T-helper 17 cell (primary cell): ENCODE measurements at regions not wholly inside any gene's neighbourhood (a gene's known extent, or its start where the extent isn't known, plus 50 kb on each side); places are given as distances from the start of the nearest gene placed in this dataset.
"Not testable (repeated sequence)": the region's sequence is repeated elsewhere in the genome, so short reads cannot be mapped to it uniquely, and the experiment has no call there.

ENCODE experiments used
- ATAC-seq: fragments of 150-1000 bp; cut with Tn5 transposase; 2 replicates; pipeline ENCODE4 v1.10.0; 2021; ENCODE audit warnings: mild to moderate bottlenecking, moderate library complexity
- DNase-seq, 3 donors: peaks; one replicate each; pipeline versions ENCODE4 v3.0.0 to v3.0.0-alpha.2; 2020 to 2021
- H3K9me3 ChIP-seq: one replicate; pipeline ENCODE4 v1.7.0; 2013; ENCODE audit warnings: low read length, mild to moderate bottlenecking; ENCODE audit not compliant: control insufficient read depth, poor library complexity, severe bottlenecking
- H3K27ac Mint-ChIP-seq: one replicate; pipeline ENCODE4 v1.8.0; 2022; ENCODE audit warnings: mild to moderate bottlenecking, moderate library complexity, mixed read lengths
- H3K27me3 Mint-ChIP-seq: one replicate; pipeline ENCODE4 v1.8.0; 2022; ENCODE audit warnings: mixed read lengths
- H3K36me3 Mint-ChIP-seq: one replicate; pipeline ENCODE4 v1.8.0; 2022; ENCODE audit warnings: low read depth, mixed read lengths
- H3K4me1 Mint-ChIP-seq: one replicate; pipeline ENCODE4 v1.8.0; 2022; ENCODE audit warnings: mild to moderate bottlenecking, mixed read lengths
- H3K4me3 Mint-ChIP-seq: one replicate; pipeline ENCODE4 v1.8.0; 2022; ENCODE audit warnings: mild to moderate bottlenecking, moderate library complexity, mixed read lengths

DNA sequence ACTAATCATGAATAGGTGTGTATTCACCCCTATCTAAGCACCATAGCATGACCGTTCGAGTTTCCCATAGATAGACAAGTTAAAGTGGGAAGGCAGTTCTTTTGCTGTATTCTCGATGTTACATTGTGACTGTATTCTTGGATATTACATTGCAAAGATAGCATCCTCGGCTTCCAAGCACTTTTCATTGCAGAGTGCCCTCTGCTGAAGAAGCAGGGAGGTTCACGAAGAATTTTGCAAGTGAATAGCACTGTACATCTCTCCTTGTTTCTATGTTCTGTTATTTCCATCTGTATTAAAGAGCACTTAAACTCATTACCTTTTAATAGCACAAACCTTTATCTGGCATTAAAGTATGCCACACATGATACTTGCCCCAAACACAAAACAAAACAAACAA, 426.7 kb upstream of the ARX start:
- DNase-seq (no peak), ATAC-seq (no peak)
- Mint-ChIP-seq H3K4me3 (no peak overlapping the region), H3K27ac (no peak overlapping the region), H3K36me3 (no peaks in the 10 kb centered on the region), H3K27me3 (no peaks in the 10 kb centered on the region), H3K4me1 (no peaks in the 10 kb centered on the region)
- no peaks in the 10 kb centered on the region for H3K9me3 ChIP-seq

DNA sequence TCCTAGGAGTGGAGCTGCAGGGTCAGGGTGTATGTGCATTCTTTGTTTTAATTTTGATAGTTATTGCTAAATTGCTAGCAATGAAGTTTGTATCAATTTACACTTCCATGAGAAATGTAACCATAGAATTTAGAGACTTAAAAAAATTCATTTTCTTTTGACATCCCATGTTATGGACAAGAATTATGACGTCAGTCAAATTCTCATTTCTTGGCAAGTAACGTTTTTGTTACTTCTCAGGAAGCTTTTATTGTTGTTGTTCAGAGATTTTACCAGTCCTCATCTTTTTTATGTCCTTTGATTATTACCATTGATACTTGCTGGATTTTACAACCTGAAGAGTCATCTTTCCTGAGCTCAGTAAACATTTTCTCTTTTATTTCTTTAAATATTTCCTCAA, 417.5 kb upstream of the ARX start:
- Mint-ChIP-seq H3K36me3 (no peaks in the 10 kb centered on the region), H3K4me1 (no peaks in the 10 kb centered on the region), H3K4me3 (no peak overlapping the region), H3K27ac (no peak overlapping the region), H3K27me3 (no peaks in the 10 kb centered on the region)
- no peak for DNase-seq
- no peaks in the 10 kb centered on the region for H3K9me3 ChIP-seq
- ATAC-seq: no peak

DNA sequence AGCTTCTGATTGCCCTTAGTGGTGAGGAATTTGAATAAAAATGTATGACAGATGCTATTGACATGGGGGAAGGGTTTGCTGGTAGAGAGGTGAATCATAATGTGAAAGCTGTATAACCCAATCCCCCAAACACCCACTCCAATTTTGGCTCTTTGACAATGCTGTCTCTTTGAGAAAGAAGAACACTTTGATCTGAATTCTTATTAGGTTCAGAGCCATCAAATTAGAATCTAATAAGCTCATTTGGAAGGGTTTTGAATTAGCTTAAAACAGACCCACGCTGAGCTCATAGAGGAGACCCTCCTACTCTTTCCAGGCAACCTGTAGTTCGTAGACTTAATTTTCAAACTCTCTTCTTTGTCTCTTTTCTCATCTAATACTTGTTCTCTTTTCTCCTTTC, 416.6 kb upstream of the ARX start:
- no peaks in the 10 kb centered on the region for H3K9me3 ChIP-seq
- H3K27ac Mint-ChIP-seq: no peak overlapping the region
- no peak for ATAC-seq
- H3K4me1 Mint-ChIP-seq: no peaks in the 10 kb centered on the region
- H3K36me3 Mint-ChIP-seq: no peaks in the 10 kb centered on the region
- no peaks in the 10 kb centered on the region for H3K27me3 Mint-ChIP-seq
- H3K4me3 Mint-ChIP-seq: no peak overlapping the region
- DNase-seq: no peak

DNA sequence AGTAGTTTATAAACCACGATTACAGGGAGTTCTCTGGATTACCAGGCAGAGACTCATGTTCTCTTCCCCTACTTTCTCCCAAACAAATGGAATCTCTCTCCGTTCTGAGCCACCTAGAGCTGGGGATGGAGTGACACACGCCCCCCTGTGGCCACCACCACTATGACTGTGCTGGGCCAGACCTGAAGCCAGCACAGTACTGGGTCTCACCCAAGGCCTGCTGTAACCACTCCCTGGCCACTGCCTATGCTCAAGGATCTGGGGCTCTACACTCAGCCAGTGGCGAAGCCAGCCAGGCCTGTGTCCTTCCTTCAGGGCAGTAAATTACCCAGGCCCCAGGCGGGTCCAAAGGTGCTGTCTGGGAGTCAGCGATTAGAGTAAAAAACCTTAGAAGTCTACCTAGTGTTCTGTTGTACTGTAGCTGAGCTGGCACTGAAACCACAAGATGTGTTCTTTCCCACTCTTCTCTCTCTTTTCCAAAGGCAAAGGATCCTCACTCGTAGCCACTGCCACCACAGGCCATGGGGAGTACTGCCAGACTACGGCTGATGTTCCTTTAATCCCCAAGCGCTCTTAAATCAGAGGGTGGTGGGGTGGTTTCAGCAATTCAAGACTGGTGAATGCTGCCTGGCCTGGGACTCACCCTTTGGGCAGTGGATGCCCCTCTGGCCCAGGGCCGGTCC, 412.2 kb upstream of the ARX start:
- no peak overlapping the region for H3K27ac Mint-ChIP-seq

DNA sequence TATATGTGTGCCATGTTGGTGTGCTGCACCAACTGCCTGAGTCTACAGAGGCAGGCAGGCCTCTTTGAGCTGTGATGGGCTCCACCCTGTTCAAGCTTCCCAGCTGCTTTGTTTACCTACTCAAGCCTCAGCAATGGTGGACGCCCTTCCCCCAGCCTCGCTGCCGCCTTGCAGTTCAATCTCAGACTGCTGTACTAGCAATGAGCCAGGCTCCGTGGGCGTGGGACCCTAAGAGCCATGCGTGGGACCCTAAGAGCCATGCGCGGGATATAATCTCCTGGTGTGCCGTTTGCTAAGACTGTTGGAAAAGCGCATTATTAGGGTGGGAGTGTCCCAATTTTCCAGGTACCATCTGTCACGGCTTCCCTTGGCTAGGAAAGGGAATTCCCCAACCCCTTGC, 388.4 kb upstream of the ARX start:
- not testable (repeated sequence) for H3K36me3 Mint-ChIP-seq, H3K27me3 Mint-ChIP-seq, H3K9me3 ChIP-seq, DNase-seq, H3K4me3 Mint-ChIP-seq, H3K4me1 Mint-ChIP-seq, H3K27ac Mint-ChIP-seq, ATAC-seq

More for the DNA sequence above, 412.2 kb upstream of the ARX start:
- Mint-ChIP-seq H3K4me1 (no peaks in the 10 kb centered on the region), H3K36me3 (no peaks in the 10 kb centered on the region), H3K4me3 (no peak overlapping the region), H3K27me3 (no peaks in the 10 kb centered on the region)
- ATAC-seq: no peak
- no peak for DNase-seq
- H3K9me3 ChIP-seq: no peaks in the 10 kb centered on the region

DNA sequence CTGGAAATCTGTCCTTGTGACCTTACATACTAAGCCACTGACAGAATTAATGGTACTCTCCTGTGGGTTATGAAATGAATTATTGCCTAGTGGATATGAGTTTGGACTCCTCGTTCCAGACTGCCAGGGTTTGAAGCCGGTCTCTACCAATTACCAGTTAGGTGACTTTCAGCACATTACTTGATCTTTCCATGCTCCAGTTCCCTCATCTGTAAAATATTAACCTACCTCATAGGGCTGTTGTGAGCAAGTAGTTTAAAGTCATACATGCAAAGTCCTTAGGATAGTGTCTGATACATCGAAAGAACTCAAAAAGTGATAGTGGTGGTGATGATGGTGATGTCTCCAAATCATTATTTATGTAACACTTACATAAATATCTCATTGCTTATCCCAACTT, 373.5 kb upstream of the ARX start:
- DNase-seq (no peak), ATAC-seq (no peak)
- no peaks in the 10 kb centered on the region for H3K9me3 ChIP-seq
- no peaks in the 10 kb centered on the region for H3K27me3 Mint-ChIP-seq
- no peak overlapping the region for H3K27ac Mint-ChIP-seq
- no peaks in the 10 kb centered on the region for H3K4me1 Mint-ChIP-seq
- H3K36me3 Mint-ChIP-seq: no peaks in the 10 kb centered on the region
- no peak overlapping the region for H3K4me3 Mint-ChIP-seq

DNA sequence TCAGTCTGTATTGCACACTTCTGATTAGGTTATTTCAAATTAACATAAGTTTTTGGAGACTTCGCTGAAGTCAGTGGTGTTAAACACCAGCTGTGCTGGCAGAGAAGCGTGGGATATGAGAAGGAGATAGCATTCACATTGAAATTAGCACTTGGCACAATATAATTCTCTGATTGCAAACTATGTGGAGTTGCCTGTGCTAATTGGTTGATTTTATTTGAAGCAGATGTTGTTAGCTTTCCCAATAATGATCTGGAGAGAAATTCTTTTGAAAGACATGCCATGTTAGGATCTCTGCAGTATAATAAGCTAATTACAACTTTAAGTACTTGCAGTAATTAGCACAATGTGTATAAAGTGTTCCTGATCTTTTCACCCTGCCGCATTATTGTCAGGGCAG, 367.4 kb upstream of the ARX start:
- Mint-ChIP-seq H3K4me3 (no peak overlapping the region), H3K27me3 (no peaks in the 10 kb centered on the region), H3K4me1 (no peaks in the 10 kb centered on the region), H3K27ac (no peak overlapping the region), H3K36me3 (no peaks in the 10 kb centered on the region)
- no peak for DNase-seq
- ATAC-seq: no peak
- peaks cover 2% of the 10 kb centered on the region for H3K9me3 ChIP-seq

DNA sequence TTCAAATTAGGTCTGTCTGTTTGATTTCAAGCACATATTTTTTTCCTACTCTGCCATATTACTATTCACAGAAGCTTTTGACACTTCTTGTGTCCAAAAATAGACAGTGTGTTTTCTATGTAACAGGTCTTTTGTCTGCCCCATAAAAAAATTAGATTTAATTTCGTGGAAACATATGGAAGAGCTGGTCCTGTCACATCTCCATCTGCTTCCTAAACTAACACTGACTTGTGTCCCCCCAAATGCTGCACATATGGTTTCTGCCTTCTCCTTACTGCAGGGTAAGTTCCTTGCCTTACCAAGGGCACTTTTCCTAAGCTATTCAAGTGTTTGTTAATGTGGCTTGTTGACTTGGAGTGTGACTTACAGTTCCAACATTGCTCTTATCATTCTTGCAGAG, 340.7 kb upstream of the ARX start:
- no peak for ATAC-seq
- H3K36me3 Mint-ChIP-seq: no peaks in the 10 kb centered on the region
- H3K4me3 Mint-ChIP-seq: no peak overlapping the region
- no peaks in the 10 kb centered on the region for H3K9me3 ChIP-seq
- no peaks in the 10 kb centered on the region for H3K27me3 Mint-ChIP-seq
- DNase-seq: no peak
- no peak overlapping the region for H3K27ac Mint-ChIP-seq
- H3K4me1 Mint-ChIP-seq: no peaks in the 10 kb centered on the region

DNA sequence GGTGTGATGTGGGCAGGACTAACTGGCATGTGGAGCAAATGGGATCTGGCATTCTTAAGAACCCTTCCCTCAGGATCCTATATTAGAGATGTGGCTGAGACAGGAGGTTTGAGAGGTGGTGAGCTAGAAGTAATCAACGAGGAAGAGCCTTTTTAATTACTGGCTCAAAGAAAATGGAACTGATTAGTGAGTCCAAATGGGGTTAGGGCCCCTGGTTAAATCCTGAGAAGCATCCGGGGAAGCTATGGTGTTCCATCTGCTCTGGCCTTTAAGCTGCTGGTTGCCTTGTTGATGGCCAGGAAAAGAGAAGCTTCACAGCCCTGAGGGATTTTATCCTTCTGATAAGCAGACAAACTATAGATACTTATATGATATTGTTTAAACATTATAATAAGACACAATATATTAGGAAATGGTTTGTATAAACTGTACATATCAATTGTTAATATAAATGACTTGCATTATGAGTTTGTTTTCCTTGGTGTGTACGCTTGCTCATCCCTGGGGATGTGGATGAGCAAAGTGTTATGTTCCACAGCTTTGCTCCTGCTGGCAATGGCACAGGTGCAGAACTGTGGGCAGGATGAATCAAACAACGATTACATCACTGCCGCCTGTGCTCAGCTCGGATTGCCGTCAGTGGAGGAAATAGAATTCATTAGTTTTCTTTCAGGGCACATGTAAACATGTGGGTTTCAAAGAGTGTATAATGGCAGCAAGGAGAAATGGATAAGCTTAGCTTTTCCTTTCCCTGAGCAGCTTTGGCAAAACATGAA, 328.6 kb upstream of the ARX start:
- ATAC-seq (no peak), DNase-seq (no peak)
- Mint-ChIP-seq H3K36me3 (no peaks in the 10 kb centered on the region), H3K4me1 (no peaks in the 10 kb centered on the region), H3K4me3 (no peak overlapping the region), H3K27me3 (no peaks in the 10 kb centered on the region), H3K27ac (no peak overlapping the region)
- no peaks in the 10 kb centered on the region for H3K9me3 ChIP-seq

DNA sequence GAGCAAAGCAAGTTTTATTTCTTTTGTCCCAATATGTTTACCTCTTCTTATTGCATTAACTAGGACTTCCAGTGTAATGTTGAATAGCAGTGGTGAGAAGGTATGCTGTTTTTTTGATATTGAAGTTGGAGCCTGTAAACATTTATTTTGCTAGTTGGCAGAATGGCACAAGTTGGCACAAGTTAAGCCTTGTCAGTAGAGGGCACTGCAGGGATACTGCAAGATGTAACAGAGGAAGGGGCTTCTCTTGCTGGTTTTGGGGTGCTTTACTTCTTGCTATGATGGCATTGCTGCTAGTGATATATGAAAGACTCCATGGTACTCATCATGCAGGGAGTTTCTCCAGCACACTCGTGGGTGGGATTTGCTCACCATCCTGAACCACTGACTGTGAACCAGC, 327.3 kb upstream of the ARX start:
- H3K36me3 Mint-ChIP-seq: no peaks in the 10 kb centered on the region
- no peaks in the 10 kb centered on the region for H3K9me3 ChIP-seq
- no peak for DNase-seq
- H3K27ac Mint-ChIP-seq: no peak overlapping the region
- ATAC-seq: no peak
- H3K4me3 Mint-ChIP-seq: no peak overlapping the region
- no peaks in the 10 kb centered on the region for H3K27me3 Mint-ChIP-seq
- no peaks in the 10 kb centered on the region for H3K4me1 Mint-ChIP-seq

DNA sequence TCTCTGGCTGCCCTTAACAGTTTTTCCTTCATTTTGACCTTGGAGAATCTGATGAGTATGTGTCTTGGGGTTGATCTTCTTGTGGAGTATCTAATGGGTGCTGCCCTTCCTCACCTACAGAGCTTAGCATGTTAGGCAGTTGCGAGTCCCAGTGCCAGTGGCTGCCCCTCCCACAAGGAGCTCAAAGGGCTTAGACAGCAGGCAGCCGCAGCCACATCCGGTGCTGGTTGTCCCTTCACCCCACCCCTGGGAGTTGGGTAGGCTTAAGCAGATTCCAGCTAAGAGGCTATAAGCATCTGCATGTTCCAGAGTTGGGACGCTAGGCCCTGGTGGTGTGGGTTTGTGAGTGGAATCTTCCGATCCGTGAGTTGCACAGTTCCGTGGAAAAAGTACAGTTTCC, 322.1 kb upstream of the ARX start:
- Mint-ChIP-seq H3K4me3 (no peak overlapping the region), H3K4me1 (no peaks in the 10 kb centered on the region), H3K36me3 (no peaks in the 10 kb centered on the region), H3K27ac (no peak overlapping the region), H3K27me3 (no peaks in the 10 kb centered on the region)
- H3K9me3 ChIP-seq: no peaks in the 10 kb centered on the region
- no peak for ATAC-seq
- DNase-seq: no peak

DNA sequence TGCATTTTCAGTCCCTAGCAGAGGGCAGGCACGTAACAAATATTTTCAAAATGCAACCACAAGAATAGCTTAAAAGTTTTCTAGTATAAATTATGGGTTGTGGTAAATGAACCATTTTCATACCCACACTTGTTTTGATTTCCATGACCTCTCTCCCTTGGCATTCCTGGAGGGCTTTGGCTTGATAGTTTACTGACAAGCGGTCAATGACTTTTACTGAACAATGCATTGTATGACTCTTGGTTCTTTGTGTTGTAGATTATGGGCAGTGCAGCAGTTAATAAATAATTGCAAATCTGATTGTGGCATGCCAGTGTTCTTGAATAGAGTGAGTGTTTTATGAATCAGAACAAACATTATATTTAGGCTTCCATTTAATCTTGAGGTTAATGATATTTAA, 285.2 kb upstream of the ARX start:
- no peak for DNase-seq
- Mint-ChIP-seq H3K27ac (no peak overlapping the region), H3K4me3 (no peak overlapping the region), H3K36me3 (no peaks in the 10 kb centered on the region), H3K4me1 (no peaks in the 10 kb centered on the region), H3K27me3 (no peaks in the 10 kb centered on the region)
- no peaks in the 10 kb centered on the region for H3K9me3 ChIP-seq
- ATAC-seq: no peak

DNA sequence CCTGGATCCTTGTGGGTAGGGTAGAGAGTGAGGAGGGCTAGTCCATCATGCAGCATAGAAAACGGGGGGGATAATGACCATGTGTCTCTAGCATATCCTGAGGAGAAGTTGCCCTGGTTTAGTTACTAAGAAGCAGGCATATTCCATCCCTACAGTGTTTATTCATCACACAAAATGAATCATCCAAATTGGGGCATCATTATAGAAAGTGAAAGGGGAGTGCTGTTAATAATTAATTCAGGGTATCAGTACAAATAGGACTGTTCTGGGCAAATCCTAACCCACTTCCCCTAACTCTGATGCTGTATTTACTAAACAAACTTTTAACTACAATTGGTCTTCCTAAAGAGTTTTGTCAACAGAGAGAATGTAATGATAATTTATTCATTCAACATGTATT, 281.1 kb upstream of the ARX start:
- DNase-seq (no peak), ATAC-seq (no peak)
- Mint-ChIP-seq H3K4me1 (no peaks in the 10 kb centered on the region), H3K36me3 (no peaks in the 10 kb centered on the region), H3K27me3 (no peaks in the 10 kb centered on the region), H3K27ac (no peak overlapping the region), H3K4me3 (no peak overlapping the region)
- peaks cover 2% of the 10 kb centered on the region for H3K9me3 ChIP-seq

DNA sequence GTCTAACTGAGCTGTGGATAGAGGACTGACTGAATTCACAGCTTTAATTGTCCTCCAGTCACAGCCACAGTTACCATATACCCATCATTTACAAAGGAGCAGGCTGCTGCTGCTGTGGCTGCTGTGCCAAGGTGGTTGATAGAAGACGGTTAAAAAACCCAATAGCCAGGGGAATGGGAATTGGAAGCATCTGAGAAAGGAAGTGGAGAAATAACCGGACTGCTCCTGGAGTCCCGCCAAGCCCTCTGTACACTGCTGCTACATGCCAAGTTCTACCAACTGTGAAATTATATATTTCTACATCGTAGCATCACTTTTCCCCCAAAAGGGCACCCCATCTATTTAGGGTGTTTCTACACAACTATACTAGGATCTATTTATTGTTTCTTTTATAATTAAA, 279.7 kb upstream of the ARX start:
- Mint-ChIP-seq H3K27ac (no peak overlapping the region), H3K4me1 (no peaks in the 10 kb centered on the region), H3K4me3 (no peak overlapping the region), H3K27me3 (no peaks in the 10 kb centered on the region), H3K36me3 (no peaks in the 10 kb centered on the region)
- DNase-seq (no peak), ATAC-seq (no peak)
- H3K9me3 ChIP-seq: peaks cover 2% of the 10 kb centered on the region
